ENCODE measurements at regions not wholly inside any gene's neighbourhood (a gene's known extent, or its start where the extent isn't known, plus 50 kb on each side); places are given as distances from the start of the nearest gene placed in this dataset.
"Not testable (repeated sequence)": the region's sequence is repeated elsewhere in the genome, so short reads cannot be mapped to it uniquely, and the experiment has no call there.

- DNase-seq, result no peak
These were observed 94.3 kb downstream of the ADCYAP1 start for GRCh38 chr18:998936-999335.

GRCh38 chr18:1002653-1003178, 98.0 kb downstream of the ADCYAP1 start:
- DNase-seq, result no peak

- DNase-seq, result no peak
These were observed 98.8 kb downstream of the ADCYAP1 start for GRCh38 chr18:1003499-1003898.

GRCh38 chr18:1006304-1006703, 101.6 kb downstream of the ADCYAP1 start:
- no peak for DNase-seq

- no peak for DNase-seq
These were observed 102.3 kb downstream of the ADCYAP1 start for GRCh38 chr18:1006965-1007364.

- no peak for DNase-seq
These were observed 106.7 kb downstream of the ADCYAP1 start for GRCh38 chr18:1011349-1011748.

- no peak for DNase-seq
These were observed 108.1 kb downstream of the ADCYAP1 start for GRCh38 chr18:1012775-1013174.

- no peak for DNase-seq
These were observed 109.3 kb downstream of the ADCYAP1 start for GRCh38 chr18:1013951-1014350.

- no peak for DNase-seq
These were observed 109.8 kb downstream of the ADCYAP1 start for GRCh38 chr18:1014509-1014908.

GRCh38 chr18:1014951-1015624, 110.4 kb downstream of the ADCYAP1 start:
- DNase-seq, result no peak

- DNase-seq, result no peak
These were observed 111.1 kb downstream of the ADCYAP1 start for GRCh38 chr18:1015777-1016176.

GRCh38 chr18:1017227-1018058, 112.8 kb downstream of the ADCYAP1 start:
- no peak for DNase-seq

- DNase-seq, result no peak
These were observed 113.6 kb downstream of the ADCYAP1 start for GRCh38 chr18:1018181-1018681.

- DNase-seq, result no peak
These were observed 114.5 kb downstream of the ADCYAP1 start for GRCh38 chr18:1019191-1019590.

GRCh38 chr18:1020731-1021344, 116.2 kb downstream of the ADCYAP1 start:
- no peak for DNase-seq

- no peak for DNase-seq
These were observed 122.3 kb downstream of the ADCYAP1 start for GRCh38 chr18:1026930-1027329.

GRCh38 chr18:1033092-1033491, 128.4 kb downstream of the ADCYAP1 start:
- not testable (repeated sequence) for DNase-seq

GRCh38 chr18:1034971-1035370, 130.3 kb downstream of the ADCYAP1 start:
- DNase-seq, result no peak

- DNase-seq, result no peak
These were observed 132.3 kb downstream of the ADCYAP1 start for GRCh38 chr18:1036926-1037325.

GRCh38 chr18:1037776-1038175, 133.1 kb downstream of the ADCYAP1 start:
- no peak for DNase-seq

- DNase-seq, result no peak
These were observed 134.8 kb downstream of the ADCYAP1 start for GRCh38 chr18:1039421-1039820.

- not testable (repeated sequence) for DNase-seq
These were observed 138.4 kb downstream of the ADCYAP1 start for GRCh38 chr18:1043039-1043438.

- DNase-seq, result no peak
These were observed 141.0 kb downstream of the ADCYAP1 start for GRCh38 chr18:1045658-1046057.
